ENCODE measurements at regions not wholly inside any gene's neighbourhood (a gene's known extent, or its start where the extent isn't known, plus 50 kb on each side); places are given as distances from the start of the nearest gene placed in this dataset.

- TF ChIP-seq EZH2 (IDR thresholded peaks at IDR 0.05; ENCODE audit: low read length, unreplicated experiment), result no peak
- no peak for TF ChIP-seq CTCF (conservative IDR thresholded peaks at IDR 0.05; ENCODE audit: low read depth, low read length)
- no peak for TF ChIP-seq EZH2phosphoT487 (IDR thresholded peaks at IDR 0.05; ENCODE audit: borderline replicate concordance, low read length)
These were observed 361.7 kb downstream of the DMRT2 start for GRCh38 chr9:1411826-1412225.
